LNCAP (cell line): ENCODE measurements at regions not wholly inside any gene's neighbourhood (a gene's known extent, or its start where the extent isn't known, plus 50 kb on each side); places are given as distances from the start of the nearest gene placed in this dataset.

Experiments
- TF ChIP-seq, protein P1 (sequence below): fragments of 450-650 bp; IDR thresholded peaks from 2 replicates; pipeline ENCODE4 v1.5.1; 2017; ENCODE audit warnings: mild to moderate bottlenecking

DNA sequence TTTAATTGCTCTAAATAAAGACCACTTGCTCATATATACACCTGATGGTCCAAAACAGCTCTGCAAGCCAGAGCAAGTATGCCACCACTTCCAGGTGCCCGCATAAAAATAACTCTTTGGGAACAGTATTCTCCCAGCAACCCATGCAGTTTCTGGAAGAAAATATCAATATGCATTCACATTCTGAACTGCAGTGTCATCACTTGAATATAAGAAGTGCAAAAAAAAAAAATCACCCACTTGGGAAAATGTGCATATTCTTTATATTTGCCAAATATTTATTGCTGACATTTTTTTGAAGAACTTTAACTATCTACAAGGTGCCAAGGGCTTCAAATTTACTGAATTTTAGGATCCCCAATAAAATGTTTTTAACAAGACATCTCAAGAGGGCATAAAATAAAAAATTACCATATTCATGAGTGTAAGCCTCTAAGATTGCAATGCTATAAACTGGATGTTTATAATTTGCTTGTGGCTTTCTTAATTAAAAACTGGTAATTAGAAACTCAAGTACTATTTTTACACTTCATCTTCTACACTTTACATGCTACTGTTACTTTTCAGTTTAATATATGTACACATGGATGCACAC, 360.6 kb upstream of the HNRNPA3 start:
- TF ChIP-seq, protein P1, sequence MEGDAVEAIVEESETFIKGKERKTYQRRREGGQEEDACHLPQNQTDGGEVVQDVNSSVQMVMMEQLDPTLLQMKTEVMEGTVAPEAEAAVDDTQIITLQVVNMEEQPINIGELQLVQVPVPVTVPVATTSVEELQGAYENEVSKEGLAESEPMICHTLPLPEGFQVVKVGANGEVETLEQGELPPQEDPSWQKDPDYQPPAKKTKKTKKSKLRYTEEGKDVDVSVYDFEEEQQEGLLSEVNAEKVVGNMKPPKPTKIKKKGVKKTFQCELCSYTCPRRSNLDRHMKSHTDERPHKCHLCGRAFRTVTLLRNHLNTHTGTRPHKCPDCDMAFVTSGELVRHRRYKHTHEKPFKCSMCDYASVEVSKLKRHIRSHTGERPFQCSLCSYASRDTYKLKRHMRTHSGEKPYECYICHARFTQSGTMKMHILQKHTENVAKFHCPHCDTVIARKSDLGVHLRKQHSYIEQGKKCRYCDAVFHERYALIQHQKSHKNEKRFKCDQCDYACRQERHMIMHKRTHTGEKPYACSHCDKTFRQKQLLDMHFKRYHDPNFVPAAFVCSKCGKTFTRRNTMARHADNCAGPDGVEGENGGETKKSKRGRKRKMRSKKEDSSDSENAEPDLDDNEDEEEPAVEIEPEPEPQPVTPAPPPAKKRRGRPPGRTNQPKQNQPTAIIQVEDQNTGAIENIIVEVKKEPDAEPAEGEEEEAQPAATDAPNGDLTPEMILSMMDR = no peak

GRCh38 chr2:176852667-176853066, 359.9 kb upstream of the HNRNPA3 start:
- TF ChIP-seq, protein P1 = no peak

DNA sequence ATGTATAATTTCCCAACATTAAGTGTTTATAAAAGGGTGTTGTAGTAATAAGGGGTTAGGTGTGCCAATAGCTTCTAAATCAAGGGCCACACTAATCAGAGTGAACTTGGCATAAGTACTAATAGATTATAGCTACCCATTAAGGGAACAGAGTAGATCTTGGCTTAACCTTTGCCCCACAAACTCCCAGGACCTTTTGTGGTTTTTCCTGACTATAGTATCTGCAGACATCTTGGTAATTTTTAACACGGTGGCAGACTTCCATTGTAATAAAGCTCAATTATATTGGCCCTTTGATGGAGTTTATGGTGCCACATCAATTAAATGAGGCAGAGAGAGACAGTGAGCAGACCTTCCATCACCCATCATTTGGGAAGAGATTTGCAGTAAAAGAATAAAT, 358.5 kb upstream of the HNRNPA3 start:
- TF ChIP-seq, protein P1 = no peak

DNA sequence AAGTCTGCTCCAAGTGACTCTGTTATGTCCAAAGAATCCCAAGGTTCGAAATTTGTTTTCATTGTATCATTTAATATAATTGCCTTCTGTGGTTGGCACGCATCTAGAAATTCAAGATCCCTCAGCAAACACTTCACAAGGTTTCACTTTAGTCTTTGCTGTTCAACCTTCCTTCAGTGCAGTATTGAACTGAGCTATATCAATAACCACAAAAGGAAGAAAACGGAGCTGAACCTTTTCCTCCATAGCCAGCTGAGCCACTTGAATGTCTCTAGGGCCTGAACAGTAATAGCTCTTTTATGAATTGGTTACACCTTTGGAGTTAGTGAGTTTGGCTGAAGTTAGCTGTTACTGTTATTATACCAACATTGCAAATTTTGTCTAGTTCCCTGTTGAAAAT, 357.7 kb upstream of the HNRNPA3 start:
- TF ChIP-seq, protein P1 = no peak

DNA sequence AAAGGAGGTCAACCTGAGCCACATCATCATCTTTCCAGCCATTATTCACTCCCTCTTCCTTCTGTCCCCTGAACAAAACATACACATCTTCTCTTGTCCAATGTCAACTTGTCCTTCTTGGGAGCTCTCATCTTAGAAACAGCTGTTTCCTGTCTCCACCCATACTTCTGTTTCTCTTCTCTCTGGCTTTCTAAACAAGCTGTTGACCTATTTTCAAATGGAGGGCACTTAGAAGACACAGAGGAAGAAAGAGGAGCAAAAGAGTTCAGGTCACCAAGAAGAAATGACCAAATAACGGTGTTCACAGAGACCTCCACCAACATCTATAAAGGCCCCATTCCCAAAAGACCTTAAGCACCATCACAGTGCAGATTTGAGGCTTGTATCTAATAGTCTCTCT, 355.9 kb upstream of the HNRNPA3 start:
- TF ChIP-seq, protein P1 = no peak

- TF ChIP-seq, protein P1 = no peak
Observed at GRCh38 chr2:176865336-176865735, 347.3 kb upstream of the HNRNPA3 start.

- TF ChIP-seq, protein P1 = no peak
Observed at GRCh38 chr2:176872406-176872805, 340.2 kb upstream of the HNRNPA3 start.

DNA sequence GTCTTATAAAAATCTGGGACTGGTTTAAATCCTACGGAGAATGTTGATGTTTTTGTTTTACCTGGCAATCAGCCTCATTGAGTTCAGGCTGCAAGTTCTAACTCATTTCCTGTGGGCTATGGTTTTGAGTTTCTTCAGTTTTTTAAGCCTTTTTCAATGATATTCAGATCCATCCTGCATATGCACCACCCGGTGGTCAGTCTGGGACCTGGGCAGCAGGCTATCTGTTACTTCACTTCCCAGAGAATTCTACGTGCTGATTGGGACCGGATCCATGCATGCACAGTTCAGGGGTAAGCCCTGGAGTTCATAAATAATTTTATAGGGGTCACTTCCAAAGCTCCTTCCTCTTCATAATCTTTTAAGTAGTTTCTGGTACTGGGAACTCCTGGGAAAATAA, 339.2 kb upstream of the HNRNPA3 start:
- TF ChIP-seq, protein P1 = no peak
